ENCODE measurements at regions not wholly inside any gene's neighbourhood (a gene's known extent, or its start where the extent isn't known, plus 50 kb on each side); places are given as distances from the start of the nearest gene placed in this dataset.
A peak's percentile ranks its signal among the peaks of the same experiment; 100 is the strongest.

DNA sequence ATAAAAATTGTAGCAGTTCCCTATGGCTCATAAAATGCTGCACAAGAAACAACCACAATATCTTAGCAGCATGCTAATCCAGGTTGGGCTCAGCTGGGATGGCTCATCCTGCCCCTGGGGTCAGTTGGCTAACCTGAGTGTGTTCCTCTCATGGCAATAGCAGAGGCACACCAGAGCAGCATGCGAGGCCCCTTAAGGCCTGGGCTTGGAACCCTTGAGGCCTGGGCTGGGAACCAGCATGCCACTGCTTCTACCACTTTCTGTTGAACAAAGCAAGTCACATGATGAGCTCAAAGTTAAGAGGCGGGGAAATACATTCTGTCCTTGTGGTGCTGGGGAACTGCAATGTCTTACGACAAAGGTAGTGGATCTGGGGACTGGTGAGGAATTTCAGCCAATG lies 154.4 kb upstream of the FOXF1 start:
- H3K4me1 Mint-ChIP-seq, result no peaks in the 10 kb centered on the region
- ChIA-PET CTCF (no interaction called here), POLR2A (no interaction called here)
- no peak overlapping the region for H3K4me3 Mint-ChIP-seq
- Histone ChIP-seq H3K9me3 (ENCODE audit: low read length) (no peaks in the 10 kb centered on the region), H3K36me3 (ENCODE audit: insufficient read depth, low read length) (no peaks in the 10 kb centered on the region), H3K27ac (ENCODE audit: low read depth, low read length) (no peak overlapping the region), H3K4me1 (ENCODE audit: insufficient read depth, low read length) (no peaks in the 10 kb centered on the region), H3K4me3 (ENCODE audit: low read length) (no peak overlapping the region), H3K27me3 (ENCODE audit: insufficient read depth, low read length, poor library complexity, severe bottlenecking) (no peaks in the 10 kb centered on the region)
- no peak for DNase-seq
- peaks cover 12 to 40% of the 10 kb centered on the region in 2 donors for H3K27me3 Mint-ChIP-seq
- H3K36me3 Mint-ChIP-seq, result no peaks in the 10 kb centered on the region
- no peak overlapping the region for H3K27ac Mint-ChIP-seq
- peaks cover 0 to 12% (median 8%) of the 10 kb centered on the region in 5 donors for H3K9me3 Mint-ChIP-seq

DNA sequence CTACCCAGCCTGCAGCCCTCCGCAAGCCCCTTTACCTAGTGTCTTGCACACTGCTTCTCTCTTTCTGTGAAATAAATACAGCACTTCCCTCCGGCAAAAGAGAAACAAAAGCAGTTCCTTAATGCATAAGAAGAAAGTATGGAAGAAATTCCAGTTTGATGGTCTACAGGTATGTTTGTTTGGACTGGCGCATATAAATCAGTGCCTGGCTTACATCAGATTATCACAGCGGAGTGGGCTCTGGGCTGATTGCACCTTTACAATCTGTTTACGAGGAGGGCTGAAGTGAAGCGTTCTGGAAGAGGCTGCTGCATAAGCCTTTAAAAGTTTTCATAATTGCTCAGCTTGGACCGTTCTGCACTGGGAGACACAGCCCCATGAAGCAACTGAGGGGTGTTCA lies 153.5 kb upstream of the FOXF1 start:
- Mint-ChIP-seq H3K27me3 (peaks cover 6 to 37% of the 10 kb centered on the region in 2 donors), H3K36me3 (no peaks in the 10 kb centered on the region), H3K9me3 (peaks cover 0 to 12% (median 8%) of the 10 kb centered on the region in 5 donors), H3K27ac (no peak overlapping the region), H3K4me1 (no peaks in the 10 kb centered on the region), H3K4me3 (no peak overlapping the region)
- Histone ChIP-seq H3K9me3 (ENCODE audit: low read length) (no peaks in the 10 kb centered on the region), H3K27ac (ENCODE audit: low read depth, low read length) (no peak overlapping the region), H3K27me3 (ENCODE audit: insufficient read depth, low read length, poor library complexity, severe bottlenecking) (no peaks in the 10 kb centered on the region), H3K4me1 (ENCODE audit: insufficient read depth, low read length) (no peaks in the 10 kb centered on the region), H3K36me3 (ENCODE audit: insufficient read depth, low read length) (no peaks in the 10 kb centered on the region), H3K4me3 (ENCODE audit: low read length) (no peak overlapping the region)
- DNase-seq, result no peak
- POLR2A ChIA-PET, result no interaction called here
- CTCF ChIA-PET, result no interaction called here

DNA sequence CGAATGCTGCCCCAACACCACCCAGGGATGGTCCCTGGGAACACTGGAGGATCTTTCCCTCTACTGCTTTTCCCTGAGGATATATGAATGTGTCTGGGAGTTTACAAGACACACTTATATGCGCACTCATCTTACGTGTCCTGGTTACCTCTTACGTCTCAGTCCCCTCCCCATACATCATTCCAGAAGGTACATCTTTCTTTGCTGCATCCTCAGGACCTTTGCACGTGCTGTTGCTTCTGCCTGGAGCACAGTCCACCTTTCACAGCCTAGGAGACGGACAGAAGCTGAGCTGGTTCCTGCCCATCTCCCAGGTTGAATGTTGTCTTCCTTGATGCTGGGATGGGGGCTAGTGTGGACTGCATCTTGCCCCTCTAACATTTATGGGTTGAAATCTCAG lies 153.0 kb upstream of the FOXF1 start:
- Histone ChIP-seq H3K4me3 (ENCODE audit: low read length) (no peak overlapping the region), H3K27ac (ENCODE audit: low read depth, low read length) (no peak overlapping the region), H3K27me3 (ENCODE audit: insufficient read depth, low read length, poor library complexity, severe bottlenecking) (no peaks in the 10 kb centered on the region), H3K36me3 (ENCODE audit: insufficient read depth, low read length) (no peaks in the 10 kb centered on the region), H3K4me1 (ENCODE audit: insufficient read depth, low read length) (no peaks in the 10 kb centered on the region), H3K9me3 (ENCODE audit: low read length) (no peaks in the 10 kb centered on the region)
- H3K4me3 Mint-ChIP-seq, result no peak overlapping the region
- no peaks in the 10 kb centered on the region for H3K36me3 Mint-ChIP-seq
- H3K4me1 Mint-ChIP-seq, result no peaks in the 10 kb centered on the region
- POLR2A ChIA-PET, result no interaction called here
- peak in 1 of 5 donors; percentile 18 for DNase-seq
- H3K9me3 Mint-ChIP-seq, result peaks cover 0 to 12% (median 8%) of the 10 kb centered on the region in 5 donors
- CTCF ChIA-PET, result no interaction called here
- peaks cover 6 to 36% of the 10 kb centered on the region in 2 donors for H3K27me3 Mint-ChIP-seq
- no peak overlapping the region for H3K27ac Mint-ChIP-seq

DNA sequence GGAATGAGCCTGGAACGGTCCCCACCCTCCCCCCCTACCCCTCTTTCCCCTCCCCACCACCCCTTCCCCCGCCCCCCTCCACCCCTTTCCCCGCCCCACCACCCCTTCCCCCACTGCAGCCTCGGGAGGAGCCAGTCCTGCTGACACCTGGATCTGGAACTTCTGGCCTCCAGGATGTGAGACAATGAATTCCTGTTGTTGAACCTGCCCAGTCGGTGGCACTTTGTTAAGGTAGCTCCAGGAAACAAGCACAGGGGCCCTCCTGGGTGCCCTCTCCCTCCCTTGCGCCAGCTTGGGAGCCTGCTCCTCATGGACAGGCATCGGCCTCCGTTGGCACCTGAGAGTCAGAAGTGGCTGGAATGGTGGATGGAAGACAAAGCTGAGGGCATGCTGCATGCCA lies 152.4 kb upstream of the FOXF1 start:
- Histone ChIP-seq H3K4me3 (ENCODE audit: low read length) (no peak overlapping the region), H3K4me1 (ENCODE audit: insufficient read depth, low read length) (no peaks in the 10 kb centered on the region), H3K36me3 (ENCODE audit: insufficient read depth, low read length) (no peaks in the 10 kb centered on the region), H3K9me3 (ENCODE audit: low read length) (no peaks in the 10 kb centered on the region), H3K27me3 (ENCODE audit: insufficient read depth, low read length, poor library complexity, severe bottlenecking) (no peaks in the 10 kb centered on the region), H3K27ac (ENCODE audit: low read depth, low read length) (no peak overlapping the region)
- DNase-seq, result peak in 1 of 5 donors; percentile 7
- CTCF ChIA-PET, result no interaction called here
- POLR2A ChIA-PET, result no interaction called here
- no peak overlapping the region for H3K4me3 Mint-ChIP-seq
- peaks cover 0 to 12% (median 8%) of the 10 kb centered on the region in 5 donors for H3K9me3 Mint-ChIP-seq
- H3K36me3 Mint-ChIP-seq, result no peaks in the 10 kb centered on the region
- no peak overlapping the region for H3K27ac Mint-ChIP-seq
- H3K4me1 Mint-ChIP-seq, result no peaks in the 10 kb centered on the region
- peaks cover 6 to 30% of the 10 kb centered on the region in 2 donors for H3K27me3 Mint-ChIP-seq

DNA sequence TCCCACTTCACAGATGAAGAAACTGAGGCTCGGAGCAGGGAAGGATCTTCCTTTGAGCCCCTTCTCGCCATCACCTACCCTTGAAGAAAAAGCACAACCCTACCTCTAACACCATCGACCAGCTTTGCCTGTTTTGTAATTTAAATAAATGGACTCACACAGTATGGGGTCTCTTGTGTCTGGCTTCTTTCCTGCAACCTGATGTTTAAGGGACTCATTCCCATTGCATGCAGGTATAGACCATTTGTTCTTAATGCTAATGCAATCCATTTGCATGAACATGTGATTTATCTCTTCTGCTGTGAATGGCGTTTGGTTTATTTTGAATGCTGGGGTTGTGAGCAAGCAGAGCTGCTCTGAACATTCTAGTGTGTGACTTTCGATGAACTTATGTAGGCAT lies 150.8 kb upstream of the FOXF1 start:
- no peak overlapping the region for H3K27ac Mint-ChIP-seq
- H3K4me1 Mint-ChIP-seq, result no peaks in the 10 kb centered on the region
- peaks cover 6 to 24% of the 10 kb centered on the region in 2 donors for H3K27me3 Mint-ChIP-seq
- ChIA-PET CTCF (no interaction called here), POLR2A (no interaction called here)
- no peak for DNase-seq
- Histone ChIP-seq H3K36me3 (ENCODE audit: insufficient read depth, low read length) (no peaks in the 10 kb centered on the region), H3K27me3 (ENCODE audit: insufficient read depth, low read length, poor library complexity, severe bottlenecking) (no peaks in the 10 kb centered on the region), H3K9me3 (ENCODE audit: low read length) (no peaks in the 10 kb centered on the region), H3K4me1 (ENCODE audit: insufficient read depth, low read length) (no peaks in the 10 kb centered on the region), H3K27ac (ENCODE audit: low read depth, low read length) (no peak overlapping the region), H3K4me3 (ENCODE audit: low read length) (no peak overlapping the region)
- peaks cover 0 to 12% (median 8%) of the 10 kb centered on the region in 5 donors for H3K9me3 Mint-ChIP-seq
- no peaks in the 10 kb centered on the region for H3K36me3 Mint-ChIP-seq
- H3K4me3 Mint-ChIP-seq, result no peak overlapping the region

DNA sequence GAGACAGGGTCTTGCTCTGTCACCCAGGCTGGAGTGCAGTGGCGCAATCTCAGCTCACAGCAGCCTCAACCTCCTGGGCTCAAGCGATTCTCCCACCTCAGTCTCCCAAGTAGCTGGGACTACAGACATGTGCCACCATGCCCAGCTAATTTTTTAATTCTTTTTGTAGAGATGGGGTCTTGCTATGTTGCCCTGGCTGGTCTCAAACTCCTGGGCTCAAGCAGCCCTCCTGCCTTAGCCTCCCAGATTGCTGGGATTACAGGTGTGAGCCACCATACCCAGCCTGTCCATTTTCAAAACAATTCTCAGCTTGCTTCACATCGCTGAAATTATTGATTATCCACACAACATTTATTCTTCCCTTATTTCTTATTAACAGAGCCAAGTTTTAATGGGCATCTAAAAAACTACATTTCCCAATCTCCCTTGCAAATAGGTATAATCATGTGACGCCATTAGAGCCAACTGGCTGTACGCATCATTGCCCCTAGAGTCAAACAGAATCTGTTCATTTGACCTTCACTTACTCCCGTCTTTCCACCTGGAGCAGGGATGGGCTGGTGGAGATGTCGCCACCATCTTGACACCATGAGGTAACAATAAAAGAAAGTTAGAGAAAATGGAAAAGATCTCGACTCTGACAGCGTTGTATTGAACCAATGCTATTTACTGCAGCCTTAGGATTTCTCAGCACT lies 148.0 kb upstream of the FOXF1 start:
- Mint-ChIP-seq H3K36me3 (no peaks in the 10 kb centered on the region), H3K4me1 (no peaks in the 10 kb centered on the region), H3K9me3 (peaks cover 0 to 6% (median 0%) of the 10 kb centered on the region in 5 donors), H3K27ac (no peak overlapping the region), H3K4me3 (no peak overlapping the region), H3K27me3 (peaks cover 6 to 22% of the 10 kb centered on the region in 2 donors)
- Histone ChIP-seq H3K4me1 (ENCODE audit: insufficient read depth, low read length) (no peaks in the 10 kb centered on the region), H3K27ac (ENCODE audit: low read depth, low read length) (no peak overlapping the region), H3K9me3 (ENCODE audit: low read length) (no peaks in the 10 kb centered on the region), H3K4me3 (ENCODE audit: low read length) (no peak overlapping the region), H3K27me3 (ENCODE audit: insufficient read depth, low read length, poor library complexity, severe bottlenecking) (no peaks in the 10 kb centered on the region), H3K36me3 (ENCODE audit: insufficient read depth, low read length) (no peaks in the 10 kb centered on the region)
- DNase-seq, result no peak
- ChIA-PET POLR2A (no interaction called here), CTCF (no interaction called here)

DNA sequence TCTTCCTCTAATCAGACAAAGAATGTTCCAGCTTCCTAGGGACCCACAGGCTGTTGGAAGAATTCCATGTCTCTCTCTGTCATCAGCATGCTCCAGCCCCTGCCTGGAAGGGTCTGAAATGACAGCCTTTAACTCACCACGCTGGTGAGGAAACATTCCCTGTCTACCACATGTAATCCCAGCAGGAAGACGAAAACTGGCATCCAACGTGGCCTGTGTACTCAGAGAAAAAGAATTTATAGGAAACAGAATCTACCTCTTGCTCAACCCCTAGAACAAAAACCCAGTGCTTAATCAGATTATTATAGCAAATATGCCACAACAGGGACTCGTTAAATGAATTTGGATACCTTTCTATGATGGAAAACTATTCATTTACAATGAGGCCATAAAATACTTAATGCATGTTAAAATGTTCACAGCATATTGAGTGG lies 147.3 kb upstream of the FOXF1 start:
- Histone ChIP-seq H3K4me3 (ENCODE audit: low read length) (no peak overlapping the region), H3K9me3 (ENCODE audit: low read length) (no peaks in the 10 kb centered on the region), H3K27me3 (ENCODE audit: insufficient read depth, low read length, poor library complexity, severe bottlenecking) (no peaks in the 10 kb centered on the region), H3K4me1 (ENCODE audit: insufficient read depth, low read length) (no peaks in the 10 kb centered on the region), H3K36me3 (ENCODE audit: insufficient read depth, low read length) (no peaks in the 10 kb centered on the region), H3K27ac (ENCODE audit: low read depth, low read length) (no peak overlapping the region)
- Mint-ChIP-seq H3K9me3 (peaks cover 0 to 6% (median 0%) of the 10 kb centered on the region in 5 donors), H3K36me3 (no peaks in the 10 kb centered on the region), H3K27me3 (peaks cover 6 to 17% of the 10 kb centered on the region in 2 donors), H3K4me3 (no peak overlapping the region), H3K27ac (no peak overlapping the region), H3K4me1 (no peaks in the 10 kb centered on the region)
- ChIA-PET CTCF (no interaction called here), POLR2A (no interaction called here)
- DNase-seq, result no peak

DNA sequence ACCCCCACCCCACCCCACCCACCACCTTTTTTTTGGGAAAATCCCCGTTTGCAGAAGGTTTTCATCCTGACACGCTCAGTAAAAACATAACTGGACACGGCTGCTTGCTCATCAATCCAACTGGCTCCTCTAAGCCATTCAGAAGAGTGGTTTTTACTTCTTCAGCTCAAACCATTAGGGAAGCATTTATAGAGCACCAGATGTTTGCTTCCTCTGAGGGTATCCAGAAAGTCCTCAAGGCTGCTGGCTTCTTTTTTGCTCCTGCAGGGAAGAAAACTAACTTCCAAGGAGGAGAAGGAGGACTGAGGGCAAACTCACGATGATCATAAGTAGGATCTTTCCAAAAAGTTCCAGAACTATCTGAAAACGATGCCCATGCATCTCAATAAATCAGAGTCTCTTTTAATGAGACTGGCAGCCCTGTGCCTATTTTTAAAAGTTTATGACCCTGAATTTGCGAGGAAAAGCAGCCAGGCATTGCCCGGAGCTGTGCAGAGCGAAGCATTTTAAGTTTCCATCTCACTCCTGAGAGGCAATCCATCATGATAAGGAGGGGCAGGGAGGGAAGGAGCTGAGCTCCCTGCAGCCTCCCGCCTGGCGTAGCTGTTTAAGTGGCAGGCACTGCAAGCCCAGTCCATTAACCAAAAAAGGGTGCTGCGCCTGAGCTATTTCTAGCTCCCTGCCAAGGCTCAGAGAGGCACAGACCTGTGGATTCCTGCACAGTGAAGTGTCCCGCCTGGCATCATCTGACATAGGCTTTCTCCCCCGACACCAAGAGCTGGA lies 146.3 kb upstream of the FOXF1 start:
- peaks cover 0 to 4% (median 0%) of the 10 kb centered on the region in 5 donors for H3K9me3 Mint-ChIP-seq
- no peaks in the 10 kb centered on the region for H3K36me3 ChIP-seq (ENCODE audit: insufficient read depth, low read length)
- peaks cover 0 to 14% of the 10 kb centered on the region in 2 donors for H3K27me3 Mint-ChIP-seq
- H3K4me1 ChIP-seq (ENCODE audit: insufficient read depth, low read length), result no peaks in the 10 kb centered on the region
- ChIA-PET POLR2A (no interaction called here), CTCF (no interaction called here)
- no peak for DNase-seq
- no peak overlapping the region for H3K27ac Mint-ChIP-seq
- H3K4me1 Mint-ChIP-seq, result no peaks in the 10 kb centered on the region
- no peak overlapping the region for H3K27ac ChIP-seq (ENCODE audit: low read depth, low read length)
- no peak overlapping the region for H3K4me3 Mint-ChIP-seq
- H3K9me3 ChIP-seq (ENCODE audit: low read length), result no peaks in the 10 kb centered on the region
- H3K36me3 Mint-ChIP-seq, result no peaks in the 10 kb centered on the region
- H3K4me3 ChIP-seq (ENCODE audit: low read length), result no peak overlapping the region
- H3K27me3 ChIP-seq (ENCODE audit: insufficient read depth, low read length, poor library complexity, severe bottlenecking), result no peaks in the 10 kb centered on the region
